ENCODE measurements at regions not wholly inside any gene's neighbourhood (a gene's known extent, or its start where the extent isn't known, plus 50 kb on each side); places are given as distances from the start of the nearest gene placed in this dataset.
"Not testable (repeated sequence)": the region's sequence is repeated elsewhere in the genome, so short reads cannot be mapped to it uniquely, and the experiment has no call there.

GRCh38 chr1:30449428-30450147 is 273.8 kb downstream of the MATN1 start:
- peaks cover 5% of the 10 kb centered on the region for H3K9me3 Mint-ChIP-seq
- H3K27ac Mint-ChIP-seq = no peak overlapping the region
- no peak overlapping the region for H3K4me3 Mint-ChIP-seq
- intact Hi-C loops (cut with micrococcal nuclease) = no loop called here
- H3K27me3 Mint-ChIP-seq (ENCODE audit: insufficient read depth) = no peaks in the 10 kb centered on the region
- DNase-seq (ENCODE audit: low spot score) = no peak
- no peaks in the 10 kb centered on the region for H3K4me1 Mint-ChIP-seq (ENCODE audit: low read depth)
- H3K36me3 Mint-ChIP-seq (ENCODE audit: low read depth) = no peaks in the 10 kb centered on the region

- intact Hi-C loops (cut with micrococcal nuclease) = no loop called here
- Mint-ChIP-seq H3K4me3 (no peak overlapping the region), H3K36me3 (ENCODE audit: low read depth) (no peaks in the 10 kb centered on the region), H3K27ac (no peak overlapping the region), H3K4me1 (ENCODE audit: low read depth) (no peaks in the 10 kb centered on the region), H3K27me3 (ENCODE audit: insufficient read depth) (no peaks in the 10 kb centered on the region), H3K9me3 (peaks cover 5% of the 10 kb centered on the region)
- no peak for DNase-seq (ENCODE audit: low spot score)
Measured at GRCh38 chr1:30449003-30449402, 274.4 kb downstream of the MATN1 start.

- no peak for DNase-seq (ENCODE audit: low spot score)
- Mint-ChIP-seq H3K27me3 (ENCODE audit: insufficient read depth) (no peaks in the 10 kb centered on the region), H3K4me3 (no peak overlapping the region), H3K36me3 (ENCODE audit: low read depth) (no peaks in the 10 kb centered on the region), H3K4me1 (ENCODE audit: low read depth) (no peaks in the 10 kb centered on the region), H3K9me3 (no peaks in the 10 kb centered on the region), H3K27ac (no peak overlapping the region)
- intact Hi-C loops (cut with micrococcal nuclease) = no loop called here
Measured at GRCh38 chr1:30447701-30448100, 275.7 kb downstream of the MATN1 start.

GRCh38 chr1:30447080-30447479 is 276.3 kb downstream of the MATN1 start:
- H3K9me3 Mint-ChIP-seq = no peaks in the 10 kb centered on the region
- H3K27ac Mint-ChIP-seq = no peak overlapping the region
- H3K27me3 Mint-ChIP-seq (ENCODE audit: insufficient read depth) = no peaks in the 10 kb centered on the region
- DNase-seq (ENCODE audit: low spot score) = no peak
- intact Hi-C loops (cut with micrococcal nuclease) = no loop called here
- no peak overlapping the region for H3K4me3 Mint-ChIP-seq
- no peaks in the 10 kb centered on the region for H3K4me1 Mint-ChIP-seq (ENCODE audit: low read depth)
- no peaks in the 10 kb centered on the region for H3K36me3 Mint-ChIP-seq (ENCODE audit: low read depth)

- no peak for DNase-seq (ENCODE audit: low spot score)
- Mint-ChIP-seq H3K36me3 (ENCODE audit: low read depth) (no peaks in the 10 kb centered on the region), H3K27me3 (ENCODE audit: insufficient read depth) (no peaks in the 10 kb centered on the region), H3K27ac (no peak overlapping the region), H3K9me3 (no peaks in the 10 kb centered on the region), H3K4me3 (no peak overlapping the region), H3K4me1 (ENCODE audit: low read depth) (no peaks in the 10 kb centered on the region)
- intact Hi-C loops (cut with micrococcal nuclease) = no loop called here
Measured at GRCh38 chr1:30446508-30446907, 276.9 kb downstream of the MATN1 start.

- Mint-ChIP-seq H3K4me1 (ENCODE audit: low read depth) (no peaks in the 10 kb centered on the region), H3K27ac (no peak overlapping the region), H3K4me3 (no peak overlapping the region), H3K27me3 (ENCODE audit: insufficient read depth) (no peaks in the 10 kb centered on the region), H3K9me3 (no peaks in the 10 kb centered on the region), H3K36me3 (ENCODE audit: low read depth) (no peaks in the 10 kb centered on the region)
- DNase-seq (ENCODE audit: low spot score) = no peak
- intact Hi-C loops (cut with micrococcal nuclease) = no loop called here
Measured at GRCh38 chr1:30446095-30446494, 277.3 kb downstream of the MATN1 start.

- Mint-ChIP-seq H3K27ac (no peak overlapping the region), H3K4me3 (no peak overlapping the region), H3K4me1 (ENCODE audit: low read depth) (no peaks in the 10 kb centered on the region), H3K9me3 (no peaks in the 10 kb centered on the region), H3K27me3 (ENCODE audit: insufficient read depth) (no peaks in the 10 kb centered on the region), H3K36me3 (ENCODE audit: low read depth) (no peaks in the 10 kb centered on the region)
- intact Hi-C loops (cut with micrococcal nuclease) = no loop called here
- no peak for DNase-seq (ENCODE audit: low spot score)
Measured at GRCh38 chr1:30445449-30445848, 277.9 kb downstream of the MATN1 start.

- Mint-ChIP-seq H3K27ac (no peak overlapping the region), H3K9me3 (no peaks in the 10 kb centered on the region), H3K4me1 (ENCODE audit: low read depth) (no peaks in the 10 kb centered on the region), H3K27me3 (ENCODE audit: insufficient read depth) (no peaks in the 10 kb centered on the region), H3K36me3 (ENCODE audit: low read depth) (no peaks in the 10 kb centered on the region), H3K4me3 (no peak overlapping the region)
- no peak for DNase-seq (ENCODE audit: low spot score)
- intact Hi-C loops (cut with micrococcal nuclease) = no loop called here
Measured at GRCh38 chr1:30444850-30445249, 278.5 kb downstream of the MATN1 start.

- no peak overlapping the region for H3K4me3 Mint-ChIP-seq
- H3K27ac Mint-ChIP-seq = no peak overlapping the region
- H3K27me3 Mint-ChIP-seq (ENCODE audit: insufficient read depth) = no peaks in the 10 kb centered on the region
- H3K9me3 Mint-ChIP-seq = no peaks in the 10 kb centered on the region
- H3K36me3 Mint-ChIP-seq (ENCODE audit: low read depth) = no peaks in the 10 kb centered on the region
- intact Hi-C loops (cut with micrococcal nuclease) = no loop called here
- H3K4me1 Mint-ChIP-seq (ENCODE audit: low read depth) = no peaks in the 10 kb centered on the region
- no peak for DNase-seq (ENCODE audit: low spot score)
Measured at GRCh38 chr1:30444401-30444800, 279.0 kb downstream of the MATN1 start.

- DNase-seq (ENCODE audit: low spot score); H3K36me3 Mint-ChIP-seq (ENCODE audit: low read depth); H3K27me3 Mint-ChIP-seq (ENCODE audit: insufficient read depth); H3K27ac Mint-ChIP-seq; H3K4me3 Mint-ChIP-seq; H3K9me3 Mint-ChIP-seq; intact Hi-C loops (cut with micrococcal nuclease); H3K4me1 Mint-ChIP-seq (ENCODE audit: low read depth): not testable (repeated sequence)
Measured at GRCh38 chr1:30438274-30438673, 285.1 kb downstream of the MATN1 start.

GRCh38 chr1:30437059-30437576 is 286.3 kb downstream of the MATN1 start:
- intact Hi-C loops (cut with micrococcal nuclease) = no loop called here
- Mint-ChIP-seq H3K36me3 (ENCODE audit: low read depth) (no peaks in the 10 kb centered on the region), H3K4me1 (ENCODE audit: low read depth) (no peaks in the 10 kb centered on the region)

GRCh38 chr1:30427545-30427944 is 295.8 kb downstream of the MATN1 start:
- H3K9me3 Mint-ChIP-seq = peaks cover 16% of the 10 kb centered on the region
- no peaks in the 10 kb centered on the region for H3K36me3 Mint-ChIP-seq (ENCODE audit: low read depth)
- H3K4me3 Mint-ChIP-seq = no peak overlapping the region
- no peaks in the 10 kb centered on the region for H3K4me1 Mint-ChIP-seq (ENCODE audit: low read depth)
- no peak for DNase-seq (ENCODE audit: low spot score)
- intact Hi-C loops (cut with micrococcal nuclease) = no loop called here
- H3K27me3 Mint-ChIP-seq (ENCODE audit: insufficient read depth) = peaks cover 26% of the 10 kb centered on the region
- no peak overlapping the region for H3K27ac Mint-ChIP-seq

More at GRCh38 chr1:30437059-30437576, 286.3 kb downstream of the MATN1 start:
- no peak overlapping the region for H3K27ac Mint-ChIP-seq
- no peak overlapping the region for H3K4me3 Mint-ChIP-seq
- peaks cover 3% of the 10 kb centered on the region for H3K27me3 Mint-ChIP-seq (ENCODE audit: insufficient read depth)
- no peak for DNase-seq (ENCODE audit: low spot score)
- H3K9me3 Mint-ChIP-seq = no peaks in the 10 kb centered on the region

GRCh38 chr1:30425046-30425445 is 298.3 kb downstream of the MATN1 start:
- Mint-ChIP-seq H3K36me3 (ENCODE audit: low read depth) (no peaks in the 10 kb centered on the region), H3K27me3 (ENCODE audit: insufficient read depth) (peaks cover 10% of the 10 kb centered on the region), H3K4me1 (ENCODE audit: low read depth) (no peaks in the 10 kb centered on the region), H3K27ac (no peak overlapping the region), H3K9me3 (peaks cover 16% of the 10 kb centered on the region), H3K4me3 (no peak overlapping the region)
- no peak for DNase-seq (ENCODE audit: low spot score)
- intact Hi-C loops (cut with micrococcal nuclease) = no loop called here

- Mint-ChIP-seq H3K36me3 (ENCODE audit: low read depth) (no peaks in the 10 kb centered on the region), H3K9me3 (peaks cover 12% of the 10 kb centered on the region), H3K4me3 (no peak overlapping the region), H3K27me3 (ENCODE audit: insufficient read depth) (peaks cover 5% of the 10 kb centered on the region), H3K27ac (no peak overlapping the region), H3K4me1 (ENCODE audit: low read depth) (no peaks in the 10 kb centered on the region)
- DNase-seq (ENCODE audit: low spot score) = no peak
- intact Hi-C loops (cut with micrococcal nuclease) = no loop called here
Measured at GRCh38 chr1:30423570-30423969, 299.8 kb downstream of the MATN1 start.

Measured in activated T-helper 1 cell treated with anti-CD3 and anti-CD28 coated beads, Interleukin-12 subunit alpha, Interleukin-12 subunit beta, Interleukin-2, Interleukin-4 antibody, amounts not matched to agents 30 ng/mL and 10 ng/mL and 1 ng/mL, durations not matched to agents 14 hours and 24 hours and 36 hours (primary cell).